NOMO-1 (cell line): ENCODE measurements at regions not wholly inside any gene's neighbourhood (a gene's known extent, or its start where the extent isn't known, plus 50 kb on each side); places are given as distances from the start of the nearest gene placed in this dataset.
"Not testable (repeated sequence)": the region's sequence is repeated elsewhere in the genome, so short reads cannot be mapped to it uniquely, and the experiment has no call there.

Experiments used
- DNase-seq, 2 experiments: peaks; one replicate each; lab custom pipeline; 2025; ENCODE audit not compliant: unreplicated experiment in 2 of 2; lab: John Stamatoyannopoulos, UW

- DNase-seq = peak in 1 of 2 experiments; percentile 44
These were observed 791.9 kb upstream of the CDH6 start for GRCh38 chr5:30401479-30402058.

GRCh38 chr5:30398423-30398822 lies 795.1 kb upstream of the CDH6 start:
- DNase-seq = no peak

GRCh38 chr5:30392897-30393296 lies 800.6 kb upstream of the CDH6 start:
- no peak for DNase-seq

GRCh38 chr5:30390095-30390494 lies 803.4 kb upstream of the CDH6 start:
- no peak for DNase-seq

GRCh38 chr5:30387974-30388632 lies 805.4 kb upstream of the CDH6 start:
- no peak for DNase-seq

- no peak for DNase-seq
These were observed 807.7 kb upstream of the CDH6 start for GRCh38 chr5:30385754-30386153.

- DNase-seq = no peak
These were observed 809.3 kb upstream of the CDH6 start for GRCh38 chr5:30384171-30384570.

- no peak for DNase-seq
These were observed 813.3 kb upstream of the CDH6 start for GRCh38 chr5:30380228-30380627.

- no peak for DNase-seq
These were observed 816.6 kb upstream of the CDH6 start for GRCh38 chr5:30376848-30377247.

GRCh38 chr5:30368064-30368463 lies 825.4 kb upstream of the CDH6 start:
- no peak for DNase-seq

GRCh38 chr5:30365031-30365430 lies 828.5 kb upstream of the CDH6 start:
- DNase-seq = not testable (repeated sequence)

GRCh38 chr5:30357371-30357770 lies 836.1 kb upstream of the CDH6 start:
- no peak for DNase-seq

GRCh38 chr5:30355675-30356074 lies 837.8 kb upstream of the CDH6 start:
- DNase-seq = no peak

GRCh38 chr5:30347858-30348257 lies 845.6 kb upstream of the CDH6 start:
- no peak for DNase-seq

- DNase-seq = not testable (repeated sequence)
These were observed 847.7 kb upstream of the CDH6 start for GRCh38 chr5:30345539-30346345.

GRCh38 chr5:30343707-30344106 lies 849.8 kb upstream of the CDH6 start:
- no peak for DNase-seq

GRCh38 chr5:30341466-30341865 lies 852.0 kb upstream of the CDH6 start:
- no peak for DNase-seq

- no peak for DNase-seq
These were observed 856.4 kb upstream of the CDH6 start for GRCh38 chr5:30337084-30337573.

GRCh38 chr5:30331534-30331933 lies 862.0 kb upstream of the CDH6 start:
- DNase-seq = no peak

GRCh38 chr5:30325795-30326194 lies 867.7 kb upstream of the CDH6 start:
- DNase-seq = no peak

- DNase-seq = no peak
These were observed 869.4 kb upstream of the CDH6 start for GRCh38 chr5:30324083-30324482.

- DNase-seq = no peak
These were observed 905.6 kb upstream of the CDH6 start for GRCh38 chr5:30287890-30288289.
